GM18867 (cell line): ENCODE measurements at regions not wholly inside any gene's neighbourhood (a gene's known extent, or its start where the extent isn't known, plus 50 kb on each side); places are given as distances from the start of the nearest gene placed in this dataset.

Source experiments
- ATAC-seq: cut with Tn5 transposase; IDR thresholded peaks from one replicate; pipeline ENCODE4 v1.9.1; 2021; ENCODE audit warnings: mild to moderate bottlenecking, moderate library complexity; ENCODE audit not compliant: unreplicated experiment

- ATAC-seq = no peak
Observed at GRCh38 chr3:124395584-124396338, 334.5 kb upstream of the UMPS start.

- no peak for ATAC-seq
Observed at GRCh38 chr3:124396339-124396950, 333.8 kb upstream of the UMPS start.

- no peak for ATAC-seq
Observed at GRCh38 chr3:124397088-124397487, 333.2 kb upstream of the UMPS start.

DNA sequence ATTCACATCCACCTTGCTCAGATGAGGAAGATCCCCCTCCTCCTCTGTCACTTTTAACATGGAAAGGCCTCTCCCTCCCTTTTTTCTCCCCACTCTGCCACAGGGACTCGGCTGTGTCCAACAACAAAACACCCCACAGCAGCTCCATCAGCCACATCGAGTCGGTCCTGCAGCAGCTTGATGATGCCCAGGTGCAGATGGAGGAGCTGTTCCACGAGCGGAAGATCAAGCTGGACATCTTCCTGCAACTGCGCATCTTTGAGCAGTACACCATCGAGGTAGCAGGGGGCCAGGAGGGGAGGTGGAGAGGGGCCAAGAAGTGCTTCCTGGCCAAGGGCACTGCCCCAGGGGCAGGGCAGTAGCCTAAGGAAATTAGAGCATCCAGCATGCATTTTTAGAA, 331.7 kb upstream of the UMPS start:
- ATAC-seq = no peak

DNA sequence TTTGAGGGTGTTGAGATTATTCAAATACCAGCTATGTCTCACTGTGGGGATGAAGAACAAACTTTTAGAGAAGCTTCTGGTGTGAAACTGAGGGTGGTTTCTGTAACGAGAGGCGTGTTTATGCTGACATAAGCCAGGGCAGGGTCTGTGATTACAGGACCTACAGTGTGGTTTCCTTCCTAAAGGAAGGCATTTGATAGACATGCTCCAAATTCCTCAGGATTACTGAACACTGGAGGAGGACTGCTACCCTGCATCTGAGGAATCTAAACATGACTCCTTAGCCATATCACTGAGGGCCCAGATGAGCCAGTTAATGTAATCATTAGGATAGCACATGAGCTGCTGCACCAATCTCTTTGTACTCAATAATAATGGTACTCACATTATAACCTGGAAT, 328.4 kb upstream of the UMPS start:
- no peak for ATAC-seq

GRCh38 chr3:124402791-124403190, 327.5 kb upstream of the UMPS start:
- ATAC-seq = no peak

DNA sequence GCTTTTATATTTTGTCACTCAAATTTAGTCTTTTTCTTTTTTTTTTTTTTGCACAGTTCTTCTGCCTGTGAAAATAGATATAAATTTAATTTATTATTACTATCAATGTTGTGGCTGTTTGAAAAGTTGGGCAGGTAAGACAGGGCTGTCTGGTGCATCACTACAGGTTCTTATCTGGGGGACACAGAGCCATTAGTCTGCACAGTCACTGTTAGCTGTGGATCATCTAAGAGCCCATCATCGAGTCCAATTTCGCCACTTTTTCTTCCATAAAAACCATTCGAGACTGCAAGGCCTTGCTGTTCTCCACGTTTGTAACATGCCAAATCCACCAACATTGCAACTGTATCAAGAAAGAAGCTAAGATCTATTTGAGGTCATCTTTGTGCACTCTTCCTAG, 325.6 kb upstream of the UMPS start:
- no peak for ATAC-seq

GRCh38 chr3:124407260-124407659, 323.0 kb upstream of the UMPS start:
- ATAC-seq = no peak

GRCh38 chr3:124409650-124410275, 320.5 kb upstream of the UMPS start:
- no peak for ATAC-seq

- ATAC-seq = no peak
Observed at GRCh38 chr3:124410471-124410870, 319.8 kb upstream of the UMPS start.

GRCh38 chr3:124411728-124412127, 318.5 kb upstream of the UMPS start:
- ATAC-seq = no peak

- no peak for ATAC-seq
Observed at GRCh38 chr3:124412644-124413043, 317.6 kb upstream of the UMPS start.

DNA sequence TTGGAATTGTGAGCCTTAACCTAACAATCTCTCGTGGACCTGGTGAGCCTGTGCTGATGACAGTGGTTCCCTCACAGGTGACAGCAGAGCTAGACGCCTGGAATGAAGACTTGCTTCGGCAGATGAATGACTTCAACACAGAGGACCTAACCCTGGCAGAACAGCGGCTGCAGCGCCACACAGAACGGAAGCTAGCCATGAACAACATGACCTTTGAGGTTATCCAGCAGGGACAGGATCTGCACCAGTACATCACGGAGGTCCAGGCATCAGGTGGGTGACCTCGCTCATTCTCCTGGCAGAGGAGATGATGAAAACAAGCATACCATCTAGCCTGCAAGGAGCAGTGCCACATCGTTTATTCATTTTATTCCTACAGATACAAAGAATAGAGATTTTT, 316.9 kb upstream of the UMPS start:
- ATAC-seq = no peak

- no peak for ATAC-seq
Observed at GRCh38 chr3:124413989-124414598, 316.2 kb upstream of the UMPS start.

DNA sequence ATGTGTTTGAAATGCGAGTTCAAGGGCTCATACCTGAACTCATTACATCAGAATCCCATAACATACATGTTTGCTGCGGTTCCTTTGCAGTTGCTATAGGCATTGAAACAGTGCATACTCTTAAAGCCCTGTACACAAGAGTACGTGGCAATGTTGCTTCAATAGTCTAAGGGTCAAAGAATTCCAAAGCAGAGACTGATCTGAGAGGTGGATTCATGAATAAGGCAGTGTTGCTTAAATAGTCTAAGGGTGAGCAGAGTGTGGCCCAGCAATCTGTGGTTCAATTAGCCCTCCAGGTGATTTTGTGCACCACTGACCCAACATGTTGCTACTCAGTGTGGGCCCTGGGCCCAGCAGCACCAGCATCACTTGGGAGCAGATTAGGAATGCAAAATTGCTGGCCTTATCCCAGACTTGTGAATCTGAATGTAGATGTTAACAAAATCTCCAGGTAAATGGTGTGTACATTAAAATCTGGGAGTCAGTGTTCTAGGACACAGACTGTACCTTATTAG, 314.7 kb upstream of the UMPS start:
- no peak for ATAC-seq

- no peak for ATAC-seq
Observed at GRCh38 chr3:124419303-124419702, 310.9 kb upstream of the UMPS start.

GRCh38 chr3:124420392-124420791, 309.9 kb upstream of the UMPS start:
- ATAC-seq = no peak

GRCh38 chr3:124422805-124423204, 307.4 kb upstream of the UMPS start:
- no peak for ATAC-seq

- ATAC-seq = no peak
Observed at GRCh38 chr3:124424396-124424795, 305.9 kb upstream of the UMPS start.

DNA sequence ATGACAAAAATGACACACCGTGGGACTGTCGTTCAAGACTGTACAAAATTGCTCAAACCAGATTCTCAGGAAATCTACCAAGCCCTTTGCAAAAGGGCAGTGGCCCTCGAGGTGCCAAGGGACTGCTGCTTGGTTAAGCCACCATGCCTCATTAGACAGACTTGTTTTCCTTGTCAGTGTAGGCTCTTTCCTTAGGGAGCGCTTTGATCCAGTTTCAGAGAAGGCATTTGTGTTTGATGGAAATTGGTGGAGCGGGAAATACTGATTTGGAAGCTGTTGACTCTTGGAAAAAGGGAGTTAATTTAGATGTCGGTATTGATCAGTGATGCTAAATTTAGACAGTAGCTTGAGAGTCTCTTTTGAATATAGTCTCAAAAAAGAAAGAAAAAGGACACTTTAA, 304.3 kb upstream of the UMPS start:
- ATAC-seq = no peak

- ATAC-seq = no peak
Observed at GRCh38 chr3:124428372-124429128, 301.7 kb upstream of the UMPS start.
